Type B pancreatic cell (in vitro differentiated cells): ENCODE measurements at regions not wholly inside any gene's neighbourhood (a gene's known extent, or its start where the extent isn't known, plus 50 kb on each side); places are given as distances from the start of the nearest gene placed in this dataset.
A peak's percentile ranks its signal among the peaks of the same experiment; 100 is the strongest.

Experiments used
- DNase-seq: peaks from one replicate; pipeline ENCODE4 v3.0.0; 2021; ENCODE audit warnings: mixed read lengths; ENCODE audit not compliant: unreplicated experiment; ENCODE audit errors: extremely low spot score
- H3K27ac Mint-ChIP-seq: 2 replicates; pipeline ENCODE4 v1.8.0; 2021; ENCODE audit warnings: mild to moderate bottlenecking, mixed read lengths
- H3K27me3 Mint-ChIP-seq: 2 replicates; pipeline ENCODE4 v1.8.0; 2021; ENCODE audit warnings: mixed read lengths
- H3K36me3 Mint-ChIP-seq: 2 replicates; pipeline ENCODE4 v1.8.0; 2021; ENCODE audit warnings: mixed read lengths
- H3K4me1 Mint-ChIP-seq: one replicate; pipeline ENCODE4 v1.8.0; 2021; ENCODE audit warnings: mixed read lengths; ENCODE audit not compliant: unreplicated experiment
- H3K4me3 Mint-ChIP-seq: 2 replicates; pipeline ENCODE4 v1.8.0; 2021; ENCODE audit warnings: mild to moderate bottlenecking, mixed read lengths
- H3K9me3 Mint-ChIP-seq: 2 replicates; pipeline ENCODE4 v1.8.0; 2021; ENCODE audit warnings: mixed read lengths
- TF ChIP-seq, protein P1 (sequence below): fragments of 200-600 bp; sonication (generic); conservative IDR thresholded peaks from 2 replicates; pipeline ENCODE4 v1.5.0; 2021; ENCODE audit warnings: antibody characterized with exemption, mild to moderate bottlenecking

- H3K4me3 Mint-ChIP-seq: no peak overlapping the region
- peaks cover 35% of the 10 kb centered on the region for H3K27me3 Mint-ChIP-seq
- no peaks in the 10 kb centered on the region for H3K4me1 Mint-ChIP-seq
- no peaks in the 10 kb centered on the region for H3K36me3 Mint-ChIP-seq
- H3K9me3 Mint-ChIP-seq: no peaks in the 10 kb centered on the region
- TF ChIP-seq, protein P1, sequence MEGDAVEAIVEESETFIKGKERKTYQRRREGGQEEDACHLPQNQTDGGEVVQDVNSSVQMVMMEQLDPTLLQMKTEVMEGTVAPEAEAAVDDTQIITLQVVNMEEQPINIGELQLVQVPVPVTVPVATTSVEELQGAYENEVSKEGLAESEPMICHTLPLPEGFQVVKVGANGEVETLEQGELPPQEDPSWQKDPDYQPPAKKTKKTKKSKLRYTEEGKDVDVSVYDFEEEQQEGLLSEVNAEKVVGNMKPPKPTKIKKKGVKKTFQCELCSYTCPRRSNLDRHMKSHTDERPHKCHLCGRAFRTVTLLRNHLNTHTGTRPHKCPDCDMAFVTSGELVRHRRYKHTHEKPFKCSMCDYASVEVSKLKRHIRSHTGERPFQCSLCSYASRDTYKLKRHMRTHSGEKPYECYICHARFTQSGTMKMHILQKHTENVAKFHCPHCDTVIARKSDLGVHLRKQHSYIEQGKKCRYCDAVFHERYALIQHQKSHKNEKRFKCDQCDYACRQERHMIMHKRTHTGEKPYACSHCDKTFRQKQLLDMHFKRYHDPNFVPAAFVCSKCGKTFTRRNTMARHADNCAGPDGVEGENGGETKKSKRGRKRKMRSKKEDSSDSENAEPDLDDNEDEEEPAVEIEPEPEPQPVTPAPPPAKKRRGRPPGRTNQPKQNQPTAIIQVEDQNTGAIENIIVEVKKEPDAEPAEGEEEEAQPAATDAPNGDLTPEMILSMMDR: no peak
- no peak overlapping the region for H3K27ac Mint-ChIP-seq
- DNase-seq: peak; percentile 47
These were observed 971.4 kb downstream of the BRD1 start for GRCh38 chr22:48856308-48856615.

DNA sequence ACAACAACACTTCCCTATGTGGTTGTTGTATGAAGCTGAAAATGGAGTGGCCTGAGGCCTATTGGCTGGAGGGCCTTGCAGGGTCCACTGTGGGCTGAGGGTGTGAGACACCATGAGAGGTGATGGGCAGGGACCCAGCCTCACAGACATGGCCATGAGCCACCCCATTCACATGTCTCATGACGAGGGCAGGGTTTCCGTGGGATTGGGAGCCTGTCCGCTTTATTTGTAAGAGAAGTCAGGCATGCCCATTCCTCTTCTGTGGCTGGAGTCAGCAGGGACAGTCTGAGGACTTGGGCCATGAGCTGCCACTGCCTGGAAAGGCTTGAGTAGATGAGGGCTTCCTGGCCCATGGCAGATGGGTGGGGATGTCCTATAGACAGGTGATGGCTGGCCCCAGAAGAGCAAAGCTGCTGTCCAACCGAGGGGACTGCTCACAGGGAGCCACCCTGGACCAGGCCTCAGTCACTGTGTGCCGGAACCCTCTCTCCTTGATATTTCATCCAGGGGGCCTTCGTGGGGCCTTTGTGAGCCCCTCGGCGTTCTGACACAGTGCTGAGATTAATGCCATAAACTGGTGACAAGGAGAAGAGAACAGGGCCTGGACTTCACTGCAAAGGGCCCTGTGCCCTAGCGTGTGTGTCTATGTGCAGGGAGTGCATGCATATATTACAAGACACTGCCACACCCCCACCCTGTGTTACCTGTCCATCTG, 971.9 kb downstream of the BRD1 start:
- Mint-ChIP-seq H3K4me1 (no peaks in the 10 kb centered on the region), H3K27ac (no peak overlapping the region), H3K36me3 (no peaks in the 10 kb centered on the region), H3K9me3 (no peaks in the 10 kb centered on the region), H3K4me3 (no peak overlapping the region), H3K27me3 (peaks cover 35% of the 10 kb centered on the region)
- TF ChIP-seq, protein P1: no peak
- DNase-seq: no peak

GRCh38 chr22:48855013-48855412, 972.7 kb downstream of the BRD1 start:
- Mint-ChIP-seq H3K27me3 (peaks cover 29% of the 10 kb centered on the region), H3K4me1 (no peaks in the 10 kb centered on the region), H3K36me3 (no peaks in the 10 kb centered on the region), H3K4me3 (no peak overlapping the region), H3K9me3 (no peaks in the 10 kb centered on the region), H3K27ac (no peak overlapping the region)
- TF ChIP-seq, protein P1: no peak
- no peak for DNase-seq

- Mint-ChIP-seq H3K9me3 (no peaks in the 10 kb centered on the region), H3K4me1 (no peaks in the 10 kb centered on the region), H3K27me3 (peaks cover 34% of the 10 kb centered on the region), H3K36me3 (no peaks in the 10 kb centered on the region), H3K4me3 (no peak overlapping the region), H3K27ac (no peak overlapping the region)
- peak; percentile 45 for DNase-seq
- TF ChIP-seq, protein P1: no peak
These were observed 973.9 kb downstream of the BRD1 start for GRCh38 chr22:48853627-48854240.

GRCh38 chr22:48851933-48852549, 975.6 kb downstream of the BRD1 start:
- TF ChIP-seq, protein P1: no peak
- Mint-ChIP-seq H3K9me3 (no peaks in the 10 kb centered on the region), H3K4me3 (no peak overlapping the region), H3K4me1 (no peaks in the 10 kb centered on the region), H3K27me3 (peaks cover 31% of the 10 kb centered on the region), H3K27ac (no peak overlapping the region), H3K36me3 (no peaks in the 10 kb centered on the region)
- DNase-seq: no peak
